ENCODE measurements at regions not wholly inside any gene's neighbourhood (a gene's known extent, or its start where the extent isn't known, plus 50 kb on each side); places are given as distances from the start of the nearest gene placed in this dataset.

- H3K27me3 ChIP-seq (ENCODE audit: insufficient read depth, low read length, poor library complexity) = peaks cover 6% of the 10 kb centered on the region
- no peak for DNase-seq
- H3K4me2 ChIP-seq (ENCODE audit: insufficient read depth, low read length) = no peak overlapping the region
- ATAC-seq (ENCODE audit: insufficient read depth, low read depth) = no peak
- H2AFZ ChIP-seq (ENCODE audit: low read depth, low read length) = no peak overlapping the region
- H3K27ac ChIP-seq (ENCODE audit: low read length) = no peak overlapping the region
- H3K9me3 ChIP-seq (ENCODE audit: insufficient read depth, low read length, severe bottlenecking) = no peaks in the 10 kb centered on the region
- no peaks in the 10 kb centered on the region for H4K20me1 ChIP-seq (ENCODE audit: insufficient read depth, low read length)
- H3K9ac ChIP-seq (ENCODE audit: low read depth, low read length) = no peak overlapping the region
- TF ChIP-seq EZH2 (IDR thresholded peaks at IDR 0.05; ENCODE audit: borderline replicate concordance, low read depth, low read length, severe bottlenecking) (no peak), CTCF (IDR thresholded peaks at IDR 0.05; ENCODE audit: borderline replicate concordance, extremely low read depth, low read length, poor library complexity, severe bottlenecking) (no peak)
- no peak overlapping the region for H3K4me3 ChIP-seq (ENCODE audit: low read depth in 1 of 2, low read length in 2 of 2)
- no peaks in the 10 kb centered on the region for H3K36me3 ChIP-seq (ENCODE audit: insufficient read depth, low read length)
- H3K4me1 ChIP-seq (ENCODE audit: insufficient read depth, low read length) = no peaks in the 10 kb centered on the region
- no peaks in the 10 kb centered on the region for H3K79me2 ChIP-seq (ENCODE audit: insufficient read depth, low read length)
These were observed 86.2 kb downstream of the CXCL12 start for GRCh38 chr10:44298713-44299112.

- no peaks in the 10 kb centered on the region for H3K9me3 ChIP-seq (ENCODE audit: insufficient read depth, low read length, severe bottlenecking)
- H2AFZ ChIP-seq (ENCODE audit: low read depth, low read length) = no peak overlapping the region
- no peaks in the 10 kb centered on the region for H3K4me1 ChIP-seq (ENCODE audit: insufficient read depth, low read length)
- H3K27me3 ChIP-seq (ENCODE audit: insufficient read depth, low read length, poor library complexity) = peaks cover 6% of the 10 kb centered on the region
- H3K9ac ChIP-seq (ENCODE audit: low read depth, low read length) = no peak overlapping the region
- no peaks in the 10 kb centered on the region for H3K79me2 ChIP-seq (ENCODE audit: insufficient read depth, low read length)
- DNase-seq = no peak
- H3K4me2 ChIP-seq (ENCODE audit: insufficient read depth, low read length) = no peak overlapping the region
- H4K20me1 ChIP-seq (ENCODE audit: insufficient read depth, low read length) = no peaks in the 10 kb centered on the region
- TF ChIP-seq CTCF (IDR thresholded peaks at IDR 0.05; ENCODE audit: borderline replicate concordance, extremely low read depth, low read length, poor library complexity, severe bottlenecking) (no peak), EZH2 (IDR thresholded peaks at IDR 0.05; ENCODE audit: borderline replicate concordance, low read depth, low read length, severe bottlenecking) (no peak)
- no peak for ATAC-seq (ENCODE audit: insufficient read depth, low read depth)
- no peaks in the 10 kb centered on the region for H3K36me3 ChIP-seq (ENCODE audit: insufficient read depth, low read length)
- H3K27ac ChIP-seq (ENCODE audit: low read length) = no peak overlapping the region
- no peak overlapping the region for H3K4me3 ChIP-seq (ENCODE audit: low read depth in 1 of 2, low read length in 2 of 2)
These were observed 86.9 kb downstream of the CXCL12 start for GRCh38 chr10:44297963-44298362.

- no peak overlapping the region for H3K9ac ChIP-seq (ENCODE audit: low read depth, low read length)
- TF ChIP-seq EZH2 (IDR thresholded peaks at IDR 0.05; ENCODE audit: borderline replicate concordance, low read depth, low read length, severe bottlenecking) (no peak), CTCF (IDR thresholded peaks at IDR 0.05; ENCODE audit: borderline replicate concordance, extremely low read depth, low read length, poor library complexity, severe bottlenecking) (no peak)
These were observed 89.2 kb downstream of the CXCL12 start for GRCh38 chr10:44295644-44296241.

More at GRCh38 chr10:44295644-44296241, 89.2 kb downstream of the CXCL12 start:
- H3K79me2 ChIP-seq (ENCODE audit: insufficient read depth, low read length) = no peaks in the 10 kb centered on the region
- DNase-seq (no peak), ATAC-seq (ENCODE audit: insufficient read depth, low read depth) (no peak)
- H3K9me3 ChIP-seq (ENCODE audit: insufficient read depth, low read length, severe bottlenecking) = no peaks in the 10 kb centered on the region
- no peak overlapping the region for H3K27ac ChIP-seq (ENCODE audit: low read length)
- H3K4me2 ChIP-seq (ENCODE audit: insufficient read depth, low read length) = no peak overlapping the region
- no peaks in the 10 kb centered on the region for H4K20me1 ChIP-seq (ENCODE audit: insufficient read depth, low read length)
- no peaks in the 10 kb centered on the region for H3K4me1 ChIP-seq (ENCODE audit: insufficient read depth, low read length)
- H3K36me3 ChIP-seq (ENCODE audit: insufficient read depth, low read length) = no peaks in the 10 kb centered on the region
- no peak overlapping the region for H2AFZ ChIP-seq (ENCODE audit: low read depth, low read length)
- no peak overlapping the region for H3K4me3 ChIP-seq (ENCODE audit: low read depth in 1 of 2, low read length in 2 of 2)
- H3K27me3 ChIP-seq (ENCODE audit: insufficient read depth, low read length, poor library complexity) = peaks cover 6% of the 10 kb centered on the region
